GM21723 (cell line): ENCODE measurements at regions not wholly inside any gene's neighbourhood (a gene's known extent, or its start where the extent isn't known, plus 50 kb on each side); places are given as distances from the start of the nearest gene placed in this dataset.

Experiments used
- ATAC-seq: cut with Tn5 transposase; IDR thresholded peaks from one replicate; pipeline ENCODE4 v1.9.1; 2021; ENCODE audit warnings: mild to moderate bottlenecking, moderate library complexity; ENCODE audit not compliant: unreplicated experiment

GRCh38 chr1:83015163-83015562, 983.8 kb downstream of the TTLL7 start:
- ATAC-seq = no peak

- no peak for ATAC-seq
Observed at GRCh38 chr1:83012950-83013349, 986.0 kb downstream of the TTLL7 start.

GRCh38 chr1:83011265-83011664, 987.7 kb downstream of the TTLL7 start:
- no peak for ATAC-seq

- no peak for ATAC-seq
Observed at GRCh38 chr1:83006271-83006670, 992.7 kb downstream of the TTLL7 start.

GRCh38 chr1:83000286-83000685, 998.6 kb downstream of the TTLL7 start:
- ATAC-seq = no peak

- no peak for ATAC-seq
Observed at GRCh38 chr1:82995951-82996350, 1003.0 kb downstream of the TTLL7 start.

- ATAC-seq = no peak
Observed at GRCh38 chr1:82994616-82995263, 1004.2 kb downstream of the TTLL7 start.

GRCh38 chr1:82991569-82991968, 1007.4 kb downstream of the TTLL7 start:
- ATAC-seq = no peak

GRCh38 chr1:82979593-82980236, 1019.2 kb downstream of the TTLL7 start:
- ATAC-seq = peak; percentile 94

GRCh38 chr1:82978461-82979324, 1020.2 kb downstream of the TTLL7 start:
- no peak for ATAC-seq

GRCh38 chr1:82972841-82973553, 1025.9 kb downstream of the TTLL7 start:
- ATAC-seq = no peak

GRCh38 chr1:82969340-82969739, 1029.6 kb downstream of the TTLL7 start:
- ATAC-seq = no peak

GRCh38 chr1:82962658-82963057, 1036.3 kb downstream of the TTLL7 start:
- ATAC-seq = no peak

- ATAC-seq = no peak
Observed at GRCh38 chr1:82950606-82951200, 1048.2 kb downstream of the TTLL7 start.

GRCh38 chr1:82948386-82948785, 1050.5 kb downstream of the TTLL7 start:
- no peak for ATAC-seq

GRCh38 chr1:82947278-82947677, 1051.7 kb downstream of the TTLL7 start:
- no peak for ATAC-seq

GRCh38 chr1:82946096-82946605, 1052.8 kb downstream of the TTLL7 start:
- no peak for ATAC-seq

- no peak for ATAC-seq
Observed at GRCh38 chr1:82944822-82945221, 1054.1 kb downstream of the TTLL7 start.

GRCh38 chr1:82934074-82934473, 1064.9 kb downstream of the TTLL7 start:
- no peak for ATAC-seq

- ATAC-seq = no peak
Observed at GRCh38 chr1:82932727-82933126, 1066.2 kb downstream of the TTLL7 start.

- ATAC-seq = no peak
Observed at GRCh38 chr1:82932207-82932606, 1066.7 kb downstream of the TTLL7 start.
